AG04449 (cell line): ENCODE measurements at regions not wholly inside any gene's neighbourhood (a gene's known extent, or its start where the extent isn't known, plus 50 kb on each side); places are given as distances from the start of the nearest gene placed in this dataset.

Experiments used
- CTCF ChIA-PET: fragments of 350-600 bp; formaldehyde crosslinking; extraction: SDS; loops from one replicate; lab custom pipeline; 2021; ENCODE audit warnings: antibody characterized with exemption; lab: Yijun Ruan, JAX
- POLR2A ChIA-PET: fragments of 400-600, 350-600 bp; formaldehyde crosslinking; extraction: SDS; loops from one replicate; lab custom pipeline; 2020; ENCODE audit warnings: antibody characterized with exemption, inconsistent platforms; lab: Yijun Ruan, JAX
- DNase-seq: peaks from one replicate; pipeline ENCODE4 v3.0.0-alpha.2; 2010; ENCODE audit warnings: low read depth, low spot score
- H3K4me3 ChIP-seq: 2 replicates; pipeline ENCODE4 v1.5.1; 2011; ENCODE audit warnings: low read depth, mild to moderate bottlenecking, control low read depth, low read length
- CTCF ChIP-seq: IDR thresholded peaks from one replicate; pipeline ENCODE4 v1.5.1; 2011; ENCODE audit warnings: mild to moderate bottlenecking, moderate library complexity, low read length, control low read depth, inconsistent platforms; ENCODE audit not compliant: insufficient read depth; ENCODE audit errors: missing control alignments

- TF ChIP-seq CTCF = no peak
- POLR2A ChIA-PET = no interaction called here
- CTCF ChIA-PET = no interaction called here
- DNase-seq = no peak
- H3K4me3 ChIP-seq = no peak overlapping the region
Measured at GRCh38 chr3:34319881-34320280, 521.5 kb downstream of the PDCD6IP start.

GRCh38 chr3:34323517-34323916 lies 525.1 kb downstream of the PDCD6IP start:
- ChIA-PET CTCF (no interaction called here), POLR2A (no interaction called here)
- no peak overlapping the region for H3K4me3 ChIP-seq
- DNase-seq = no peak
- no peak for TF ChIP-seq CTCF

GRCh38 chr3:34346656-34347055 lies 548.2 kb downstream of the PDCD6IP start:
- CTCF ChIA-PET = no interaction called here
- DNase-seq = no peak
- no peak for TF ChIP-seq CTCF
- H3K4me3 ChIP-seq = no peak overlapping the region
- POLR2A ChIA-PET = interaction anchor here (0.6 kb wide), 1 partner anchor 471 kb away, joined by 3 read pairs; no protein-coding TSS in a partner anchor

GRCh38 chr3:34351882-34352777 lies 553.7 kb downstream of the PDCD6IP start:
- ChIA-PET CTCF (no interaction called here), POLR2A (no interaction called here)

GRCh38 chr3:34352778-34353331 lies 554.4 kb downstream of the PDCD6IP start:
- no peak for DNase-seq
- TF ChIP-seq CTCF = no peak
- ChIA-PET CTCF (no interaction called here), POLR2A (no interaction called here)
- H3K4me3 ChIP-seq = no peak overlapping the region

More at GRCh38 chr3:34351882-34352777, 553.7 kb downstream of the PDCD6IP start:
- TF ChIP-seq CTCF = no peak
- H3K4me3 ChIP-seq = no peak overlapping the region
- DNase-seq = no peak

GRCh38 chr3:34357461-34357860 lies 559.0 kb downstream of the PDCD6IP start:
- CTCF ChIA-PET = no interaction called here

More at GRCh38 chr3:34357461-34357860, 559.0 kb downstream of the PDCD6IP start:
- H3K4me3 ChIP-seq = no peak overlapping the region
- POLR2A ChIA-PET = no interaction called here
- no peak for TF ChIP-seq CTCF
- DNase-seq = no peak
